SK-N-SH (cell line): ENCODE measurements at regions not wholly inside any gene's neighbourhood (a gene's known extent, or its start where the extent isn't known, plus 50 kb on each side); places are given as distances from the start of the nearest gene placed in this dataset.

Experiments
- MXI1 ChIP-seq: IDR thresholded peaks from 2 replicates; pipeline ENCODE4 v1.6.1; 2012; ENCODE audit warnings: mild to moderate bottlenecking, low read depth, low read length, improper control_type of control experiment
- POLR2AphosphoS5 ChIP-seq: IDR thresholded peaks from 2 replicates; pipeline ENCODE4 v1.6.1; 2012; ENCODE audit warnings: low read depth, low read length
- SMC3 ChIP-seq: IDR thresholded peaks from 2 replicates; pipeline ENCODE4 v1.6.1; 2012; ENCODE audit warnings: low read depth, low read length, improper control_type of control experiment
- TF ChIP-seq, protein P1 (sequence below): fragments of 200-600 bp; sonication (generic); IDR thresholded peaks from 2 replicates; pipeline ENCODE4 v1.6.1; 2017; ENCODE audit warnings: antibody characterized with exemption, mild to moderate bottlenecking, moderate library complexity
- TF ChIP-seq, protein P2 (sequence below): fragments of 150-350 bp; IDR thresholded peaks from 2 replicates; pipeline ENCODE4 v1.6.1; 2017; ENCODE audit warnings: antibody characterized with exemption, low read length, low read depth, borderline replicate concordance

DNA sequence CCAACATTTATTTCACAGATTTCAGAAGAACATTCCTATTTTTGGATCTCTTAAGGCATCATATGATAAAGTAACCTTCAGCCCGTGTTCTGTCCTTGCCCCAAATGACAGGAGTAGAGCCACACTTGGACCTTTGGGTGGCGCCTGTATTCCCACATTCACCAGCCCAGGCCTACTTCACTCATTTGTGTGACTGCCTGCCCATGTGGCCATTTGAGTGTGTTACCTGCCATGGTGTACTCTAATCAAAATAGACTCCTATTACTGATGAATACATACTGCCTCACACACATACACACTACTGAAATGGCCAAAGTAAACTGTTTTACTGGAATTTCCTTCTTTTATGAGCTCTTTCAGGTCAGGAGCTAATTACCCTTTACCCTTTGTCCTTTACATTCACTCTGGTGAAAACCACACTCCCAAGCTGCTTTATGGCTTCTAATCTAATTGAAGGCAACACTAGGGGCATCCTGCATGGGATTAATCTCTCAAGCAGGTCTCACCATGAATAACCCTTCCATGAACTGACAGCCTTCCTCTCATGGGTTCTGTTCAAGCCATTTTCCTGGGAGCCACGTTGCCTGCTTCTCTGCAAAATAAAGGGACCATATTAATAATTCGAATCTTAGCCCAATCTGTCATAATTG is 271.0 kb upstream of the GALNT5 start:
- TF ChIP-seq POLR2AphosphoS5 (no peak), SMC3 (no peak), MXI1 (no peak)
- TF ChIP-seq, protein P1, sequence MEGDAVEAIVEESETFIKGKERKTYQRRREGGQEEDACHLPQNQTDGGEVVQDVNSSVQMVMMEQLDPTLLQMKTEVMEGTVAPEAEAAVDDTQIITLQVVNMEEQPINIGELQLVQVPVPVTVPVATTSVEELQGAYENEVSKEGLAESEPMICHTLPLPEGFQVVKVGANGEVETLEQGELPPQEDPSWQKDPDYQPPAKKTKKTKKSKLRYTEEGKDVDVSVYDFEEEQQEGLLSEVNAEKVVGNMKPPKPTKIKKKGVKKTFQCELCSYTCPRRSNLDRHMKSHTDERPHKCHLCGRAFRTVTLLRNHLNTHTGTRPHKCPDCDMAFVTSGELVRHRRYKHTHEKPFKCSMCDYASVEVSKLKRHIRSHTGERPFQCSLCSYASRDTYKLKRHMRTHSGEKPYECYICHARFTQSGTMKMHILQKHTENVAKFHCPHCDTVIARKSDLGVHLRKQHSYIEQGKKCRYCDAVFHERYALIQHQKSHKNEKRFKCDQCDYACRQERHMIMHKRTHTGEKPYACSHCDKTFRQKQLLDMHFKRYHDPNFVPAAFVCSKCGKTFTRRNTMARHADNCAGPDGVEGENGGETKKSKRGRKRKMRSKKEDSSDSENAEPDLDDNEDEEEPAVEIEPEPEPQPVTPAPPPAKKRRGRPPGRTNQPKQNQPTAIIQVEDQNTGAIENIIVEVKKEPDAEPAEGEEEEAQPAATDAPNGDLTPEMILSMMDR, result no peak
- TF ChIP-seq, protein P2, sequence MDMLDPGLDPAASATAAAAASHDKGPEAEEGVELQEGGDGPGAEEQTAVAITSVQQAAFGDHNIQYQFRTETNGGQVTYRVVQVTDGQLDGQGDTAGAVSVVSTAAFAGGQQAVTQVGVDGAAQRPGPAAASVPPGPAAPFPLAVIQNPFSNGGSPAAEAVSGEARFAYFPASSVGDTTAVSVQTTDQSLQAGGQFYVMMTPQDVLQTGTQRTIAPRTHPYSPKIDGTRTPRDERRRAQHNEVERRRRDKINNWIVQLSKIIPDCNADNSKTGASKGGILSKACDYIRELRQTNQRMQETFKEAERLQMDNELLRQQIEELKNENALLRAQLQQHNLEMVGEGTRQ, result no peak
